GM21717 (cell line): ENCODE measurements at regions not wholly inside any gene's neighbourhood (a gene's known extent, or its start where the extent isn't known, plus 50 kb on each side); places are given as distances from the start of the nearest gene placed in this dataset.
"Not testable (repeated sequence)": the region's sequence is repeated elsewhere in the genome, so short reads cannot be mapped to it uniquely, and the experiment has no call there.

Experiments
- ATAC-seq: cut with Tn5 transposase; IDR thresholded peaks from one replicate; pipeline ENCODE4 v1.9.1; 2021; ENCODE audit warnings: mild to moderate bottlenecking, moderate library complexity; ENCODE audit not compliant: unreplicated experiment

GRCh38 chr18:46179306-46179705 lies 75.1 kb downstream of the HAUS1 start:
- no peak for ATAC-seq

GRCh38 chr18:46182633-46183358 lies 78.6 kb downstream of the HAUS1 start:
- no peak for ATAC-seq

GRCh38 chr18:46184296-46184695 lies 80.1 kb downstream of the HAUS1 start:
- not testable (repeated sequence) for ATAC-seq

DNA sequence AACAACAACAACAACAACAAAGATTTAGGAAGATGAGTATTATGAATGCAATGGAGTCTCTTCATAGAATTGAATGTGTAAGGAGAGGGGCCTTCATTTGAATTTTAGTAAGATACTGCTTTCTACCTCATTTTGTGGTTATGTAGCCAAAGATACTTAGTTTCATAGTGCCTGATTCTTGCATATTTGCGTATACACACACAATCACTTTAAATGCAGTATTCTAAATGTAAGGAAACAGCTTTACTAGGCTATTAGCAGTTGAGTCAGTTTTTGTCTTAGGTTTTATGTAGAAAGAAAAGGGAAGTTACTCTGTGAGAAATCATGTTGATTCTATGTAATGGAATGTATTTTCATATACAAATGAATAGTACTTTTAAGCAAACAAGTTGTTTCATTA lies 80.5 kb downstream of the HAUS1 start:
- no peak for ATAC-seq

DNA sequence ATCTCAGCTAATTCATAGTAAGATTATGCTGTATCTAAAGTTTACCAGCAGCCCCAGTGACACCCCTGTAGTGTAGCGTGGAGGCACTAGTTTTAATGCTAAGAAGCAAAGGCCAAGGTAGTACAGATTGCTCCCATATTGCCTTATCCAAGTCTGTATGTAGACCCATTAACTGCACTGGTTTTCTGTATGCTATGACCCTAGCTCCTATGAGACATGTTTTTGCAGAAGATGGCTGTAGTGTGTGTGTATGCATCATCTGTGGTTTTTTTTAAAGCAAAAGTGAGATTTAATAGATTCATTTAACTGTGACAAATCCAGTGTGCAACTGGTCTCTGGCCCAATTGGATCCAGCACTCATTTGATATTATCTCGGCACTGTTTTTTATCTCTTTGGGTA lies 86.5 kb downstream of the HAUS1 start:
- ATAC-seq: no peak

DNA sequence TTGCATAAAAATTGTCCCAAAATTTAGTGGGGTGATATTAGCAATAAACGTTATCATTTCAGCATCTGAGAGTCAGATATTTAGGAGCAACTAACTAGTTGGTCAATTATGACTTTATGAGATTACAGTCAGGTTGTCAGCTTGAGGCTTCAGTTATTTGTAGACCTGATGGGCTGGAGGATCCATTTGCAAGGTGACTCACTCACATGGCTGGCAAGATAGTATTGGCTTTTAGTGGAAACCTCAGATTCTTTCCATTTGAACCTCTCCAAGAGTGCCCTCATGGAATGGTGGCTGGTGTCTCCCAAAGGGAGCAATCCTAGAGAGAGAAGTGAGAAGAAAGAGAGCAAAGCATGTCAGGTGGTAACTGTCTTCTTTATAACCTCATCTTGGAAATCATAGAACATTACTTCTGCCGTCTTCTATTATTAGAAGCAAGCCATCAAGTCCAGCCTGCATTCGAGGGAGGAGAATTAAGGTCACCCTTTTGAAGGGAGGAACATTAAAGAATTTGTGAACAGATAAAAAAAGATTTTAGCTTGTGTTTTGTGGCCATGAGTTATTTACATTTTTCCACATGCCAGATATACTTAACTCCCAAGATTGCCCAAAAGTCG lies 92.5 kb downstream of the HAUS1 start:
- ATAC-seq: no peak

GRCh38 chr18:46199515-46200147 lies 95.4 kb downstream of the HAUS1 start:
- ATAC-seq: no peak

DNA sequence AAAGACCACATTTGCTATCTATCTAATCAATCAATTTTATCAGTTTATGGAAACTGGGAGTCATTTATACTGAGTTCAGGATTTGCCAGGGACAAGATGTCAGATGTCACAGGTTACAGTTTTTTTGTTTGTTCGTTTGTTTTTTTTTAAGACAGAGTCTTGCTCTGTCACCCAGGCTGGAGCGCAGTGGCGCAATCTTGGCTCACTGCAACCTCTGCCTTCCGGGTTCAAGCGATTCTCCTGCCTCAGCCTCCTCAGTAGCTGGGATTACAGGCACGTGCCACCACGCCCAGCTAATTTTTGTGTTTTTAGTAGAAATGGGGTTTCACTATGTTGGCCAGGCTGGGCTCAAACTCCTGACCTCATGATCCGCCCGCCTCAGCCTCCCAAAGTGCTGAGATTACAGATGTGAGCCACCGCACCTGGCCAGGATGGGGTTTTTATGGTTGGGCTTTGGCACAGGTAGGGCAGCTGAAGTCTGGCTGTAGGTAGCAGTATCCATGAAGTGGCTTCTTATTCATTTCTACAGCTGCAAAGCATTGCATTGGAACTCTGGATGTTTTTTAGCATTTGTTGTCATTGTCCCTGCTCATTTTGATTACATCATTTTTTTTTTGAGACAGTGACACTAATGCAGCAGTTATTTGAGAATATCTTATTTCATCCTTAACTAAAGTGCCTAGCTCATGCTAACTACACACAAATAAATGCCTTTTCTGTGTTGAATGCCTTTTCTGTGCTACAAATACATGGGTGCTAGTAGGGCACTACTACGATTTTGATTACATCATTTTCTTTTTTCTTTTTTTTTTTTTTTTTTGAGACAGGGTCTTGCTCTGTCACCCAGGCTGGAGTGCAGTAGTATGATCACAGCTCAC lies 96.2 kb downstream of the HAUS1 start:
- not testable (repeated sequence) for ATAC-seq

DNA sequence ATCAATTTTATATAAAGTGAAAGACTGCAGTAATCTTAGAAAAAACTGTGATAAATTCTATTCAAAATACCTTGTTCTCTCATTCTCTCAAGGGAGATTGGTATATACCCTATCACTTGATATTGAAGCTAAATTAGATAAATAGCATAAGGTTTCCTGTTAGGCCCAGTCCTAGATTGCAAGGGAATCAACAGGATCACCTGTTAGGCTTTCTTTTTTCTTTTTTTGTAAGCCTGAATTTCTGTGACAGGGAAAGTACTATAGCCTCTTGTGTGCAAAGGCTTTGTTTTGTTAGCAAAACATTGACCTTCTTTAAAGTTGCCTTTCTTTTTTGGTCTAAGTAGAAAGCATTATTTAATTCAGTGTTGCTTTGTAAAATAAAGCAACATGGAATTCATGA lies 100.0 kb downstream of the HAUS1 start:
- ATAC-seq: no peak

DNA sequence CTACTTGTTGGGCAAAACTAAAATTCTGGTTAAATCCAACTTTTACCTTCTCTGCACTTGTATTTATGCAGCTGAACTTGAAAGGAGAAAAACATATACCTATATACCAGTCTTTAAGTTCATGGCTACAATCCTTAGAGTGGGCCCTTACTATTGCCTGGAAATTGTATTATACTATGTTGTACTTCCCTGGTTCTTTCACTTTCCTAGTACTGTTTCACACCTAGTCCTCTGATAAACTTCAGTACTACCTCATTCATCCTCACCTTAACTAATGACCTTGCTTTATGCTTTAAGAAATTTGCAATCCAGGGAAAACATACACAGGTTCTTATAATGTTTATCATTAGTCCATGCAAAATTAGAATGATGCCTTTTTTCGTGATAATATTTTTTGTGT lies 103.8 kb downstream of the HAUS1 start:
- ATAC-seq: no peak

GRCh38 chr18:46209161-46209560 lies 105.0 kb downstream of the HAUS1 start:
- ATAC-seq: no peak

- ATAC-seq: no peak
Measured at GRCh38 chr18:46211816-46212215, 107.6 kb downstream of the HAUS1 start.

GRCh38 chr18:46212398-46212797 lies 108.2 kb downstream of the HAUS1 start:
- ATAC-seq: no peak

DNA sequence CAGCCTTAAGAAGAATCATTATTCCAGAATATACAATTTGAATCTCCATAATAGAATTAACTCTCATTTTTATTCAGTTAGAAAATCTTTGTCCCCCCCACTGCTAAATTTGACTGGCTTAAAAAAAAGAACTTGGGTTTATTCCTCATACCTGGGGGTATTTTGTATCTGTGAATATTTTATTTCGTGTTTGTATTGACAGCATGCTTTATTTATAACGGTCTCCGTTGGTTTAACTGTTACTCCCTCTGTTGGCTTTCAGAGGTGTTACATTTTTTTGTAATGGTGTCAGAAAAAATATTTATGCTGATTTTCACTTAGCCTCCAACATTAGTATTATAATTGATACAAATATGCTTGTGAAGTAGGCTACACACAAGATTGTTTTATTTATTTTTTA lies 109.1 kb downstream of the HAUS1 start:
- no peak for ATAC-seq

GRCh38 chr18:46214435-46214834 lies 110.2 kb downstream of the HAUS1 start:
- no peak for ATAC-seq

DNA sequence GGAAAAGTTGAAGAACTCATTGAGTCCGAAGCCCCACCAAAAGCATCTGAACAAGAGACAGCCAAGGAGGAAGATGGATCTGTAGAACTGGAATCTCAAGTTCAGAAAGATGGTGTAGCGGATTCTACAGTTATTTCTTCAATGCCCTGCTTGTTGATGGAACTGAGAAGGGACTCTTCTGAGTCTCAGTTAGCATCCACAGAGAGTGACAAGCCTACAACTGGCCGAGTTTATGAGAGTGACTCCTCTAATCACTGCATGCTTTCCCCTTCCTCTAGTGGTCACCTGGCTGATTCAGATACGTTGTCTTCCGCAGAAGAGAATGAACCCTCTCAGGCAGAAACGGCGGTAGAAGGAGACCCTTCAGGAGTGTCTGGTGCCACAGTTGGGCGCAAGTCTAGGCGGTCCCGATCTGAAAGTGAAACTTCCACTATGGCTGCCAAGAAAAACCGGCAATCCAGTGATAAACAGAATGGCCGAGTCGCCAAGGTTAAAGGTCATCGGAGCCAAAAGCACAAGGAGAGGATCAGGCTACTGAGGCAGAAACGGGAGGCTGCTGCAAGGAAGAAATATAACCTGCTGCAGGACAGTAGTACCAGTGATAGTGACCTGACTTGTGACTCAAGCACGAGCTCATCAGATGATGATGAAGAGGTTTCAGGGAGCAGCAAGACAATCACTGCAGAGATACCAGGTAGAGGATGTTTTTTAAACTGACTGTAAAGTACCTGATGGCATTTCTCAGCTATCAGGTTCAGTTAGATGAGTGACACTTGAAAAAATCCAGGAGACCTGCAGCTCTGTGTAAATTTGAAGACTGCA lies 111.9 kb downstream of the HAUS1 start:
- ATAC-seq: no peak

DNA sequence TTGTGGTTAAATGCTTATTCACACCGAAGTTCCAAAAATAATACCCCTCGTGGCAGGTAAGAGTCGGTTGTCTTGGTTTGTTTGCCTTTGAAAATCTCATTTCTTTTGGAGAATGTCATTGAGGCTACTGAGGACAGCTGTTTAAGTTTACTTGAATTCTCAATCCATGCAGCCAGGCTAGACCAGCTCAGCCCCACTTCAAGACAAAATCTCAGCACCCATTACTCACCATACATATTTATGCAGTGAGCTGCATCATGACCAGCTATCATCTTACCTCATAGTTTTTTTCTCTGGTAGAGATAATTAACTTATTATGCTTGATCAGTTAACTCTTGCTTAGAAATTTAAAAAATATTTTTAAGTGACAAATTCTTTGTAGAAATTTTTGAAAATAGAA lies 115.9 kb downstream of the HAUS1 start:
- ATAC-seq: no peak

DNA sequence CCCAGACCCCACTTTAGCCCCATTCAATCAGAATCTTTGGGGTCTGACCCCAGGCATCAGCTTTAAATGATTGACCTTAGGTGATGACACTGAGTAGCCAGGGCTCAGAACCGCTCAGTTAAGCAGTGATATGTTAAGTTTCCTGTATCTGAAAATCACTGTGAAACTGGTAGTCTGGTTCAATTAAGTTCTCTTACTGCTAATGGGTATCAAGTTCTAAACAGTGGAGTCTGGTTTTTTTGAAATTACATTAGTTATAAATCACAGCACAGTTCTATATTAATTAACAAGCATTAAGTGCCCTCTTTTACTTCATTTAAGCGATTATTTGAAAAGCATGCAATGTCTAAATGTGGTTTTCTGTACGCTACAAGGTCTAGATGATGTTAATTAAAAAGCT lies 117.9 kb downstream of the HAUS1 start:
- ATAC-seq: no peak

- ATAC-seq: no peak
Measured at GRCh38 chr18:46222710-46223360, 118.7 kb downstream of the HAUS1 start.

- no peak for ATAC-seq
Measured at GRCh38 chr18:46224181-46224775, 120.1 kb downstream of the HAUS1 start.
